Bronchial epithelial cell (primary cell): ENCODE measurements at regions not wholly inside any gene's neighbourhood (a gene's known extent, or its start where the extent isn't known, plus 50 kb on each side); places are given as distances from the start of the nearest gene placed in this dataset.

Experiments
- DNase-seq: peaks from one replicate; pipeline ENCODE4 v3.0.0-alpha.2; 2010; ENCODE audit warnings: low read depth
- FAIRE-seq: peaks from 2 replicates; lab custom pipeline; 2011; peaks lifted over from hg19 to GRCh38; lab: Jason Lieb, UNC
- H3K27me3 ChIP-seq: 2 replicates; pipeline ENCODE4 v1.5.1; 2011; ENCODE audit warnings: low read length; ENCODE audit not compliant: control insufficient read depth, insufficient read depth
- H3K36me3 ChIP-seq: 2 replicates; pipeline ENCODE4 v1.5.1; 2011; ENCODE audit warnings: low read length; ENCODE audit not compliant: control insufficient read depth, insufficient read depth
- H3K4me3 ChIP-seq: 2 replicates; pipeline ENCODE4 v1.5.1; 2011; ENCODE audit warnings: mild to moderate bottlenecking, low read depth, low read length, control low read depth
- CTCF ChIP-seq: IDR thresholded peaks from 2 replicates; pipeline ENCODE4 v1.5.1; 2011; ENCODE audit warnings: mild to moderate bottlenecking, moderate library complexity, low read length, control low read depth, inconsistent platforms; ENCODE audit not compliant: insufficient read depth, severe bottlenecking

- Histone ChIP-seq H3K36me3 (no peaks in the 10 kb centered on the region), H3K27me3 (no peaks in the 10 kb centered on the region), H3K4me3 (no peak overlapping the region)
- no peak for TF ChIP-seq CTCF
- DNase-seq (no peak), FAIRE-seq (no peak)
These were observed 93.9 kb upstream of the RASSF8 start for GRCh38 chr12:25864306-25865276.

- DNase-seq (no peak), FAIRE-seq (no peak)
- no peak overlapping the region for H3K4me3 ChIP-seq
- no peaks in the 10 kb centered on the region for H3K36me3 ChIP-seq
- H3K27me3 ChIP-seq, result no peaks in the 10 kb centered on the region
- TF ChIP-seq CTCF, result no peak
These were observed 91.7 kb upstream of the RASSF8 start for GRCh38 chr12:25866586-25867378.

DNA sequence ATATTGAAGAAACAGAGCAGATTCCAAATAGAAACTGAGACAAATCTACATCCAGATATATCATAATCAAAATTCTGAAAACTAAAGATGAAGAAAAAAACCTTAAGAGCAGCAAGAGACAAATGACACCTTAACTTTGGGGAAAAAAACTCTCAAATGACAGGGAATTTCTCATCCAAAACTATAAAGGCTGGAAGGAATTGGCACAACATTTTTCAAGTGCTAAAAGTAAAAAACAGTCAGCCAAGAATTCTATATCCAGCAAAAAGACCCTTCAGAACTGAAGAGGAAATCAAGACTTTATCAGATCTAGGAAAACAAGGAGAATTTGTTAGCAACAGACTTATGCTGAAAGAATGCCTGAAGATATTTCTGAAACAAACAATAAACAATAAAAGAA is 90.3 kb upstream of the RASSF8 start:
- no peak overlapping the region for H3K4me3 ChIP-seq
- no peaks in the 10 kb centered on the region for H3K27me3 ChIP-seq
- no peak for TF ChIP-seq CTCF
- no peaks in the 10 kb centered on the region for H3K36me3 ChIP-seq
- DNase-seq, result no peak
- FAIRE-seq, result no peak

DNA sequence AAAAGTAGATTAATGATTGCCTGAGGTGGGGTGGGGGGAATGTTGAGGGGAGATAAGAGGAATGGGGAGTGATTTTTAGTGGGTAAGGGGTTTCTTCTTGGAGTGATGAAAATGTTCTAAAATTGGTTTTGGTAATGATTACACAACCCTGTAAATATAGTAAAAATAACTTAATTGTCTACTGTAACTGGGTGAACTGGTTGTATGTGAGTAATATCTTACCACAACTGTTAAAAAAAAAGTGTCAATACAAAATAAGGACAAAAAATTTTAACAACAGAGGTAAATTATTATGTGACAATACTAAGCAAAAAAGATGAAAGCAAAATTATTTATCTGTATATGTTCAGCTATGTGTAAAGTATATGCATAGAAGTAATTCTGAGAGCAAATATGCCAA is 86.3 kb upstream of the RASSF8 start:
- FAIRE-seq (no peak), DNase-seq (no peak)
- Histone ChIP-seq H3K36me3 (no peaks in the 10 kb centered on the region), H3K27me3 (peaks cover 1% of the 10 kb centered on the region), H3K4me3 (no peak overlapping the region)
- TF ChIP-seq CTCF, result no peak

DNA sequence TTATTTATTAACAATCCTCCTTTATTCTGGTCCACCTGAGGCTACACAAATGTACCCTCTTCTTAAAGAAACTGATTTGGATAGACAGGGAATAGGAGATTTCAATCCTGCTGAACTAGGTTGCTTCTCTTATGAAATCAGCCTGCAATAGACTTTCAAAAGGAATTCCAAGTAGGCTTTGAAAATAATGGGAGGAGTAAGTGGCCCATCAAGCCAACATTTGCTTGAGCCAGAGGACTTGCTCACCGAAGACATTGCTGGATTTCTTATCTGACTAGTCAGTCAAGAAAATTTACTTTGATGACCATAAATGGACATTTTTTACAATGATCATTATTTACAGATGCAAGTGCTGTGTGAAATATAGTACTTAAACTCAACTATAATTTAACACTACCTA is 82.8 kb upstream of the RASSF8 start:
- FAIRE-seq, result peak; percentile 64
- no peak overlapping the region for H3K4me3 ChIP-seq
- H3K36me3 ChIP-seq, result no peaks in the 10 kb centered on the region
- DNase-seq, result no peak
- no peak for TF ChIP-seq CTCF
- peaks cover 1% of the 10 kb centered on the region for H3K27me3 ChIP-seq
